HEK293 (cell line): ENCODE measurements at regions not wholly inside any gene's neighbourhood (a gene's known extent, or its start where the extent isn't known, plus 50 kb on each side); places are given as distances from the start of the nearest gene placed in this dataset.

Source experiments
- TCF7L2 ChIP-seq: IDR thresholded peaks from 2 replicates; pipeline ENCODE4 v1.6.1; 2011; ENCODE audit warnings: low read depth, mild to moderate bottlenecking, inconsistent platforms, low read length, moderate library complexity, borderline replicate concordance
- ZNF121 ChIP-seq: fragments of 450-650 bp; formaldehyde crosslinking; IDR thresholded peaks from 2 replicates; pipeline ENCODE4 v1.5.1; 2016; ENCODE audit warnings: missing biosample characterization, missing genetic modification characterization
- ZNF223 ChIP-seq: fragments of 450-650 bp; formaldehyde crosslinking; IDR thresholded peaks from 2 replicates; pipeline ENCODE4 v1.5.1; 2016; ENCODE audit warnings: missing biosample characterization, missing genetic modification characterization
- ZNF362 ChIP-seq: fragments of 450-650 bp; formaldehyde crosslinking; IDR thresholded peaks from 2 replicates; pipeline ENCODE4 v1.5.1; 2016; ENCODE audit warnings: missing biosample characterization, missing genetic modification characterization
- TF ChIP-seq, protein P1 (sequence below): fragments of 450-650 bp; formaldehyde crosslinking; IDR thresholded peaks from 2 replicates; pipeline ENCODE4 v1.5.1; 2016; ENCODE audit warnings: missing biosample characterization, missing genetic modification characterization

DNA sequence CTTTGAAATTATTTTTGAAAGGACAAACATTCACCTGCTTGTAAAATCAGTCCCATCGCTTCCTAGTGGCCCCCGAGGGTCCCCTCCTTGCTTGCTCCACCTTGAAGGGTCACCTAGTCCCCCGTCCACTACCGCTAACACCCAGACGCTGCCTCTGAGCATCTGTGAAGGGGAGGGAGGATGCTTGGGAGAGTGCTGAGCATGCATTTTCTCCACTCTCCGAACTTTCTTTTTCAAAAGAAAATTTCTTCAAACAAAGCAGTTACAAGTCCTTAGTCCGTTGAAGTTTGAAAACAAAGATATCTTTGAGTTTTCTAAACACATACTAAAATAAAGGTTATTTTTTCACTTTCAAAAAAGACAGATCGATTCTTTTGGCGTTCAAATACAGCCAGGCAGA lies 224.3 kb upstream of the ARID1B start:
- TF ChIP-seq ZNF362 = no peak
- TF ChIP-seq ZNF223 (tag by site-specific recombination) = no peak
- TF ChIP-seq, protein P1, sequence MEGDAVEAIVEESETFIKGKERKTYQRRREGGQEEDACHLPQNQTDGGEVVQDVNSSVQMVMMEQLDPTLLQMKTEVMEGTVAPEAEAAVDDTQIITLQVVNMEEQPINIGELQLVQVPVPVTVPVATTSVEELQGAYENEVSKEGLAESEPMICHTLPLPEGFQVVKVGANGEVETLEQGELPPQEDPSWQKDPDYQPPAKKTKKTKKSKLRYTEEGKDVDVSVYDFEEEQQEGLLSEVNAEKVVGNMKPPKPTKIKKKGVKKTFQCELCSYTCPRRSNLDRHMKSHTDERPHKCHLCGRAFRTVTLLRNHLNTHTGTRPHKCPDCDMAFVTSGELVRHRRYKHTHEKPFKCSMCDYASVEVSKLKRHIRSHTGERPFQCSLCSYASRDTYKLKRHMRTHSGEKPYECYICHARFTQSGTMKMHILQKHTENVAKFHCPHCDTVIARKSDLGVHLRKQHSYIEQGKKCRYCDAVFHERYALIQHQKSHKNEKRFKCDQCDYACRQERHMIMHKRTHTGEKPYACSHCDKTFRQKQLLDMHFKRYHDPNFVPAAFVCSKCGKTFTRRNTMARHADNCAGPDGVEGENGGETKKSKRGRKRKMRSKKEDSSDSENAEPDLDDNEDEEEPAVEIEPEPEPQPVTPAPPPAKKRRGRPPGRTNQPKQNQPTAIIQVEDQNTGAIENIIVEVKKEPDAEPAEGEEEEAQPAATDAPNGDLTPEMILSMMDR = no peak
- TF ChIP-seq ZNF121 (tag by site-specific recombination) = no peak
- TF ChIP-seq TCF7L2 = no peak
